GM21529 (cell line): ENCODE measurements at regions not wholly inside any gene's neighbourhood (a gene's known extent, or its start where the extent isn't known, plus 50 kb on each side); places are given as distances from the start of the nearest gene placed in this dataset.
"Not testable (repeated sequence)": the region's sequence is repeated elsewhere in the genome, so short reads cannot be mapped to it uniquely, and the experiment has no call there.

Source experiments
- ATAC-seq: cut with Tn5 transposase; IDR thresholded peaks from one replicate; pipeline ENCODE4 v1.9.1; 2021; ENCODE audit not compliant: unreplicated experiment

- no peak for ATAC-seq
Measured at GRCh38 chr4:167802463-167803212, 289.7 kb upstream of the ANXA10 start.

- ATAC-seq = no peak
Measured at GRCh38 chr4:167811958-167812357, 280.4 kb upstream of the ANXA10 start.

- ATAC-seq = no peak
Measured at GRCh38 chr4:167826281-167826680, 266.1 kb upstream of the ANXA10 start.

- ATAC-seq = no peak
Measured at GRCh38 chr4:167831855-167832254, 260.5 kb upstream of the ANXA10 start.

- ATAC-seq = no peak
Measured at GRCh38 chr4:167838686-167839085, 253.7 kb upstream of the ANXA10 start.

GRCh38 chr4:167842487-167842886 lies 249.8 kb upstream of the ANXA10 start:
- no peak for ATAC-seq

- no peak for ATAC-seq
Measured at GRCh38 chr4:167854881-167855280, 237.5 kb upstream of the ANXA10 start.

- not testable (repeated sequence) for ATAC-seq
Measured at GRCh38 chr4:167858127-167858526, 234.2 kb upstream of the ANXA10 start.

- no peak for ATAC-seq
Measured at GRCh38 chr4:167867191-167867590, 225.1 kb upstream of the ANXA10 start.

- ATAC-seq = no peak
Measured at GRCh38 chr4:167868163-167868562, 224.2 kb upstream of the ANXA10 start.

GRCh38 chr4:167873496-167873895 lies 218.8 kb upstream of the ANXA10 start:
- ATAC-seq = no peak

GRCh38 chr4:167876091-167876490 lies 216.2 kb upstream of the ANXA10 start:
- not testable (repeated sequence) for ATAC-seq

- ATAC-seq = not testable (repeated sequence)
Measured at GRCh38 chr4:167877826-167878225, 214.5 kb upstream of the ANXA10 start.

GRCh38 chr4:167883266-167883665 lies 209.1 kb upstream of the ANXA10 start:
- no peak for ATAC-seq

- no peak for ATAC-seq
Measured at GRCh38 chr4:167885071-167885470, 207.3 kb upstream of the ANXA10 start.

- ATAC-seq = no peak
Measured at GRCh38 chr4:167885872-167886271, 206.5 kb upstream of the ANXA10 start.

- no peak for ATAC-seq
Measured at GRCh38 chr4:167887726-167888125, 204.6 kb upstream of the ANXA10 start.

GRCh38 chr4:167890226-167890625 lies 202.1 kb upstream of the ANXA10 start:
- no peak for ATAC-seq

GRCh38 chr4:167893531-167893930 lies 198.8 kb upstream of the ANXA10 start:
- ATAC-seq = no peak

GRCh38 chr4:167896260-167896659 lies 196.1 kb upstream of the ANXA10 start:
- ATAC-seq = not testable (repeated sequence)

- ATAC-seq = no peak
Measured at GRCh38 chr4:167897116-167897515, 195.2 kb upstream of the ANXA10 start.

- ATAC-seq = no peak
Measured at GRCh38 chr4:167903291-167903721, 189.0 kb upstream of the ANXA10 start.

- ATAC-seq = no peak
Measured at GRCh38 chr4:167906851-167907250, 185.5 kb upstream of the ANXA10 start.
